Panc1 (cell line): ENCODE measurements at regions not wholly inside any gene's neighbourhood (a gene's known extent, or its start where the extent isn't known, plus 50 kb on each side); places are given as distances from the start of the nearest gene placed in this dataset.

Source experiments
- ATAC-seq: fragments of 200-7000 bp; cut with Tn5 transposase; 2 replicates; pipeline ENCODE4 v1.9.1; 2020; ENCODE audit warnings: mild to moderate bottlenecking, moderate library complexity
- BruUV-seq: library from RNA; stranded (reverse); fragments of 400-500 nt; replicated peaks from 2 replicates; lab custom pipeline; 2021; lab: Mats Ljungman, UMichigan
- CTCF ChIA-PET: fragments of 300-600 bp; sonication (Branson Sonifier 250); formaldehyde crosslinking; loops from one replicate; lab custom pipeline; 2022; ENCODE audit warnings: antibody characterized with exemption; lab: Charles Lee
- POLR2A ChIA-PET: fragments of 300-600 bp; sonication (Branson Sonifier 250); formaldehyde crosslinking; loops from one replicate; lab custom pipeline; 2022; ENCODE audit warnings: antibody characterized with exemption; lab: Charles Lee
- DNase-seq: peaks from one replicate; pipeline ENCODE4 v3.0.0-alpha.2; 2010; ENCODE audit warnings: low read depth, low spot score
- H3K27ac ChIP-seq: 2 replicates; pipeline ENCODE4 v1.5.1; 2011; ENCODE audit warnings: mild to moderate bottlenecking, low read length, inconsistent platforms
- H3K27me3 ChIP-seq: fragments of 200-500 bp; sonication (Bioruptor generic); 2 replicates; pipeline ENCODE4 v1.6.0; 2014; ENCODE audit warnings: low read length, inconsistent platforms; ENCODE audit not compliant: control insufficient read depth, insufficient read depth
- H3K36me3 ChIP-seq: fragments of 200-500 bp; sonication (Bioruptor generic); 2 replicates; pipeline ENCODE4 v1.5.1; 2014; ENCODE audit warnings: inconsistent platforms, mild to moderate bottlenecking, low read length, moderate library complexity; ENCODE audit not compliant: control insufficient read depth, insufficient read depth
- H3K4me1 ChIP-seq: 2 replicates; pipeline ENCODE4 v1.5.1; 2011; ENCODE audit warnings: inconsistent platforms, mild to moderate bottlenecking, low read length, moderate library complexity; ENCODE audit not compliant: control insufficient read depth, insufficient read depth
- H3K4me3 ChIP-seq, 2 experiments: 2 replicates each; pipeline ENCODE4 v1.5.1; 2011 to 2012; ENCODE audit warnings: low read depth in 2 of 2, low read length in 2 of 2, mild to moderate bottlenecking in 2 of 2, inconsistent platforms in 1 of 2, moderate library complexity in 1 of 2
- H3K9me3 ChIP-seq: fragments of 200-500 bp; sonication (Bioruptor generic); 2 replicates; pipeline ENCODE4 v1.5.1; 2014; ENCODE audit warnings: low read depth, mild to moderate bottlenecking, inconsistent platforms, low read length, moderate library complexity; ENCODE audit not compliant: control insufficient read depth, insufficient read depth
- CTCF ChIP-seq: fragments of 450-650 bp; IDR thresholded peaks from 2 replicates; pipeline ENCODE4 v1.5.1; 2017; ENCODE audit warnings: mild to moderate bottlenecking
- POLR2AphosphoS5 ChIP-seq: IDR thresholded peaks from 2 replicates; pipeline ENCODE4 v1.6.1; 2012; ENCODE audit warnings: mild to moderate bottlenecking, low read depth, low read length, moderate library complexity
- REST ChIP-seq, 2 experiments: IDR thresholded peaks; 2 replicates each; pipeline ENCODE4 v1.6.1; 2011 to 2012; ENCODE audit warnings: low read depth in 2 of 2, control low read depth in 1 of 2, low read length in 1 of 2, mild to moderate bottlenecking in 1 of 2, moderate library complexity in 1 of 2; ENCODE audit not compliant: insufficient read depth in 1 of 2
- SIN3A ChIP-seq: IDR thresholded peaks from 2 replicates; pipeline ENCODE4 v1.6.1; 2012; ENCODE audit warnings: low read depth, mild to moderate bottlenecking, low read length, moderate library complexity, borderline replicate concordance; ENCODE audit not compliant: insufficient read depth
- TCF7L2 ChIP-seq: IDR thresholded peaks from 2 replicates; pipeline ENCODE4 v1.6.1; 2011; ENCODE audit warnings: mild to moderate bottlenecking, low read depth, low read length, inconsistent platforms
- in situ Hi-C: cut with HindIII; loops from 2 replicates; pipeline ENCODE4 v1.10.0; 2016; ENCODE audit warnings: low sequenced_read_pairs, low pct_unique_long_range_greater_than_20kb
- intact Hi-C: fragments of 100-400 bp; cut with micrococcal nuclease; formaldehyde crosslinking; loops from one replicate; pipeline ENCODE4 v1.10.0; 2022; ENCODE audit not compliant: unreplicated experiment

DNA sequence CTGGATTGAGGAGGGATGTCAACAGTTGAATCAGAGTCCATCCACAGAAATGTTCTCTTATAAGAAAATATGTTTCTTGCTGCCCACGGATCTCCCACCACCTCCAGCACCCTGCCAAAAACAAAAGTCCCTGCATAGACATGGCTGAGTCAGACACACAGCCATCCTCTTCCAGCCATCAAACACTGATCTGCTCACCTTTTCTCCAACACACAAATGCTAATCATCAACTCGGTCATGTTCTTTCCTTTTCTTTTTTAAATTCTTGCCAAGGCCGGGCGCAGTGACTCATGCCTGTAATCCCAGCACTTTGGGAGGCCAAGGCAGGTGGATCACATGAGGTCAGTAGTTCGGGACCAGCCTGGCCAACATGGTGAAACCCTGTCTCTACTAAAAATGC is 110.7 kb upstream of the IL12A start:
- H3K4me3 ChIP-seq, result no peak overlapping the region
- TF ChIP-seq CTCF (no peak), POLR2AphosphoS5 (no peak), SIN3A (no peak), TCF7L2 (no peak), REST (IDR thresholded peaks at IDR 0.05; ENCODE audit: insufficient read depth in 1 of 2, low read depth in 2 of 2, low read length in 1 of 2) (no peak)
- in situ Hi-C loops, result no loop called here
- H3K4me1 ChIP-seq, result no peaks in the 10 kb centered on the region
- no peaks in the 10 kb centered on the region for H3K27me3 ChIP-seq
- no peak for ATAC-seq
- intact Hi-C loops, result no loop called here
- H3K9me3 ChIP-seq, result no peaks in the 10 kb centered on the region
- BruUV-seq, result no TSS peak
- H3K27ac ChIP-seq, result no peak overlapping the region
- ChIA-PET POLR2A (no interaction called here), CTCF (no interaction called here)
- H3K36me3 ChIP-seq, result no peaks in the 10 kb centered on the region
- no peak for DNase-seq

- in situ Hi-C loops, result no loop called here
- BruUV-seq, result no TSS peak
- POLR2A ChIA-PET, result no interaction called here
- Histone ChIP-seq H3K4me3 (no peak overlapping the region), H3K4me1 (no peaks in the 10 kb centered on the region), H3K36me3 (no peaks in the 10 kb centered on the region), H3K27me3 (no peaks in the 10 kb centered on the region), H3K27ac (no peak overlapping the region), H3K9me3 (no peaks in the 10 kb centered on the region)
- no peak for TF ChIP-seq REST (IDR thresholded peaks at IDR 0.05; ENCODE audit: insufficient read depth in 1 of 2, low read depth in 2 of 2, low read length in 1 of 2)
- TF ChIP-seq TCF7L2, result no peak
- TF ChIP-seq CTCF, result no peak
- intact Hi-C loops, result no loop called here
- DNase-seq (no peak), ATAC-seq (no peak)
- CTCF ChIA-PET, result no interaction called here
These were observed 109.5 kb upstream of the IL12A start for GRCh38 chr3:159879146-159879545.
